Parathyroid adenoma (tissue), 2 donors: ENCODE measurements at regions not wholly inside any gene's neighbourhood (a gene's known extent, or its start where the extent isn't known, plus 50 kb on each side); places are given as distances from the start of the nearest gene placed in this dataset.

Experiments used
- H2AFZ ChIP-seq: fragments of 300-600 bp; sonication (generic); one replicate; pipeline ENCODE4 v1.7.0; 2017; ENCODE audit warnings: antibody characterized with exemption, mild to moderate bottlenecking
- H3K27ac ChIP-seq: fragments of 300-600 bp; sonication (generic); one replicate; pipeline ENCODE4 v1.7.0; 2017
- H3K27me3 ChIP-seq: fragments of 300-600 bp; sonication (generic); one replicate; pipeline ENCODE4 v1.7.0; 2017; ENCODE audit warnings: low read length; ENCODE audit not compliant: control insufficient read depth, insufficient read depth
- H3K36me3 ChIP-seq: fragments of 300-600 bp; sonication (generic); one replicate; pipeline ENCODE4 v1.7.0; 2017; ENCODE audit warnings: low read length; ENCODE audit not compliant: control insufficient read depth, insufficient read depth
- H3K4me1 ChIP-seq: fragments of 300-600 bp; sonication (generic); one replicate; pipeline ENCODE4 v1.7.0; 2017; ENCODE audit warnings: control low read depth
- H3K4me2 ChIP-seq: fragments of 300-600 bp; sonication (generic); one replicate; pipeline ENCODE4 v1.7.0; 2017; ENCODE audit warnings: low read length
- H3K4me3 ChIP-seq: fragments of 300-600 bp; sonication (generic); one replicate; pipeline ENCODE4 v1.7.0; 2017; ENCODE audit warnings: low read depth, low read length
- H3K79me2 ChIP-seq: fragments of 300-600 bp; sonication (generic); one replicate; pipeline ENCODE4 v1.7.0; 2017; ENCODE audit warnings: control low read depth
- H3K9ac ChIP-seq: fragments of 300-600 bp; sonication (generic); one replicate; pipeline ENCODE4 v1.7.0; 2017; ENCODE audit warnings: mild to moderate bottlenecking
- H3K9me3 ChIP-seq: fragments of 300-600 bp; sonication (generic); one replicate; pipeline ENCODE4 v1.7.0; 2017; ENCODE audit warnings: low read length; ENCODE audit not compliant: control insufficient read depth
- CTCF ChIP-seq: fragments of 300-600 bp; sonication (generic); IDR thresholded peaks from one replicate; pipeline ENCODE4 v1.7.0; 2017; ENCODE audit warnings: antibody characterized with exemption, mild to moderate bottlenecking
- donor health status: primary hyperparathyroidism.

- H3K4me2 ChIP-seq, result no peak overlapping the region
- H3K9ac ChIP-seq, result no peak overlapping the region
- no peak for TF ChIP-seq CTCF
- no peaks in the 10 kb centered on the region for H3K79me2 ChIP-seq
- no peaks in the 10 kb centered on the region for H3K9me3 ChIP-seq
- H3K4me1 ChIP-seq, result no peaks in the 10 kb centered on the region
- peaks cover 3% of the 10 kb centered on the region for H3K27me3 ChIP-seq
- H3K36me3 ChIP-seq, result no peaks in the 10 kb centered on the region
- H2AFZ ChIP-seq, result no peak overlapping the region
- no peak overlapping the region for H3K4me3 ChIP-seq
- H3K27ac ChIP-seq, result no peak overlapping the region
Measured at GRCh38 chr17:72342627-72343527, 222.1 kb downstream of the SOX9 start.

- peaks cover 3% of the 10 kb centered on the region for H3K27me3 ChIP-seq
- H3K4me1 ChIP-seq, result no peaks in the 10 kb centered on the region
- H3K9me3 ChIP-seq, result no peaks in the 10 kb centered on the region
- no peak overlapping the region for H3K4me3 ChIP-seq
- TF ChIP-seq CTCF, result no peak
- no peaks in the 10 kb centered on the region for H3K36me3 ChIP-seq
- no peak overlapping the region for H2AFZ ChIP-seq
- H3K27ac ChIP-seq, result no peak overlapping the region
- H3K79me2 ChIP-seq, result no peaks in the 10 kb centered on the region
- H3K4me2 ChIP-seq, result no peak overlapping the region
- no peak overlapping the region for H3K9ac ChIP-seq
Measured at GRCh38 chr17:72343911-72344310, 223.1 kb downstream of the SOX9 start.

GRCh38 chr17:72344613-72345012 lies 223.8 kb downstream of the SOX9 start:
- H3K9me3 ChIP-seq, result no peaks in the 10 kb centered on the region
- H3K4me3 ChIP-seq, result no peak overlapping the region
- no peak overlapping the region for H3K4me2 ChIP-seq
- no peak overlapping the region for H2AFZ ChIP-seq
- TF ChIP-seq CTCF, result no peak
- H3K36me3 ChIP-seq, result no peaks in the 10 kb centered on the region
- no peaks in the 10 kb centered on the region for H3K4me1 ChIP-seq
- H3K9ac ChIP-seq, result no peak overlapping the region
- H3K27me3 ChIP-seq, result peaks cover 3% of the 10 kb centered on the region
- no peaks in the 10 kb centered on the region for H3K79me2 ChIP-seq
- H3K27ac ChIP-seq, result no peak overlapping the region

- no peak overlapping the region for H3K27ac ChIP-seq
- no peak overlapping the region for H3K9ac ChIP-seq
- no peak overlapping the region for H3K4me3 ChIP-seq
- H3K27me3 ChIP-seq, result peaks cover 3% of the 10 kb centered on the region
- no peaks in the 10 kb centered on the region for H3K4me1 ChIP-seq
- no peak for TF ChIP-seq CTCF
- no peaks in the 10 kb centered on the region for H3K79me2 ChIP-seq
- H2AFZ ChIP-seq, result no peak overlapping the region
- no peaks in the 10 kb centered on the region for H3K9me3 ChIP-seq
- no peak overlapping the region for H3K4me2 ChIP-seq
- no peaks in the 10 kb centered on the region for H3K36me3 ChIP-seq
Measured at GRCh38 chr17:72345088-72345487, 224.3 kb downstream of the SOX9 start.

- Histone ChIP-seq H2AFZ (no peak overlapping the region), H3K36me3 (no peaks in the 10 kb centered on the region), H3K9me3 (no peaks in the 10 kb centered on the region), H3K4me1 (no peaks in the 10 kb centered on the region), H3K27me3 (peaks cover 3% of the 10 kb centered on the region), H3K9ac (no peak overlapping the region), H3K79me2 (no peaks in the 10 kb centered on the region), H3K27ac (no peak overlapping the region), H3K4me3 (no peak overlapping the region), H3K4me2 (no peak overlapping the region)
- TF ChIP-seq CTCF, result no peak
Measured at GRCh38 chr17:72345536-72345935, 224.7 kb downstream of the SOX9 start.
